Gastroesophageal sphincter (tissue), 3 donors: ENCODE measurements at regions not wholly inside any gene's neighbourhood (a gene's known extent, or its start where the extent isn't known, plus 50 kb on each side); places are given as distances from the start of the nearest gene placed in this dataset.

Source experiments
- POLR2A ChIP-seq, 2 donors: fragments of 450-650 bp; IDR thresholded peaks; one replicate each; pipeline ENCODE4 v1.6.1; 2017; ENCODE audit warnings: antibody characterized with exemption in 2 of 2, mild to moderate bottlenecking in 2 of 2, moderate library complexity in 1 of 2
- POLR2AphosphoS5 ChIP-seq: sonication (generic); formaldehyde crosslinking; IDR thresholded peaks from one replicate; pipeline ENCODE4 v1.6.1; 2017; ENCODE audit warnings: antibody characterized with exemption
- TF ChIP-seq, protein P1 (sequence below), 4 experiments: fragments of 200-600 bp in 2 of 4; fragments of 450-650 bp in 2 of 4; sonication (generic) in 1 of 4; IDR thresholded peaks; one replicate each; pipeline ENCODE4 v1.5.1; 2017 to 2019; ENCODE audit warnings: antibody characterized with exemption in 4 of 4, mild to moderate bottlenecking in 2 of 4, moderate library complexity in 2 of 4

DNA sequence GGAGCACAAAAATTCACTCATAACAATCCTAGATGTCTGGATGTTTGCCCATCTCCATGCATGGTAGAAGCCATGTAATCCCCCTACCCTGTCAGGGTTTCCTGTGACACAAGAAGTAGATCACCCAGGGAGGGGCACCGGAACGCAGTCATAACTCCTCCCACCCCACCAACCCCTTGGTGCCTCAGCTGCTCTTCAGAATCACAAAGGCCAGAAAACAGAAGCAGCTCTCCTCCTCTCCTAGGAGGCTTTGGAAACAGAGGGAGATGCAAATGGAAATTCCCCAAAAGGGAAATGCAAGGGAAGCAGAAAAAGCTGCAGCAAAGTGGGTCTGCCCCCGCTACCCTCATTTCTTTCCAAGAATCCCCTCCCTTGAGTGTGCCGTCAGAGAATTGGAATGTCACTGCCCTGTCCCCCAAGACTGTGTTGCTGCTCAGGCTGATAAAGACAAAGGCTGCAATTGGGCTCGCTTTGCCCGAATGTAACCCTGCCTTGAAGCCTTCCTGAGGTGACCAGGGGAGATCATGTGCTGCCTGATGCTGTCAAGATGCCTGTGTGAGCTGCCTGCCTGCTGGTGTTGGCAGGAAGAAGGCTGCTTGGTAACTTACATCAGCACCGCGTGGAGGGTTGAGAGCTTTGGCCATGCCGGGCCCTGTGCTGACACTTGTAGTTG is 65.5 kb upstream of the ABCA1 start:
- no peak for TF ChIP-seq POLR2A (IDR thresholded peaks at IDR 0.05)
- TF ChIP-seq, protein P1, sequence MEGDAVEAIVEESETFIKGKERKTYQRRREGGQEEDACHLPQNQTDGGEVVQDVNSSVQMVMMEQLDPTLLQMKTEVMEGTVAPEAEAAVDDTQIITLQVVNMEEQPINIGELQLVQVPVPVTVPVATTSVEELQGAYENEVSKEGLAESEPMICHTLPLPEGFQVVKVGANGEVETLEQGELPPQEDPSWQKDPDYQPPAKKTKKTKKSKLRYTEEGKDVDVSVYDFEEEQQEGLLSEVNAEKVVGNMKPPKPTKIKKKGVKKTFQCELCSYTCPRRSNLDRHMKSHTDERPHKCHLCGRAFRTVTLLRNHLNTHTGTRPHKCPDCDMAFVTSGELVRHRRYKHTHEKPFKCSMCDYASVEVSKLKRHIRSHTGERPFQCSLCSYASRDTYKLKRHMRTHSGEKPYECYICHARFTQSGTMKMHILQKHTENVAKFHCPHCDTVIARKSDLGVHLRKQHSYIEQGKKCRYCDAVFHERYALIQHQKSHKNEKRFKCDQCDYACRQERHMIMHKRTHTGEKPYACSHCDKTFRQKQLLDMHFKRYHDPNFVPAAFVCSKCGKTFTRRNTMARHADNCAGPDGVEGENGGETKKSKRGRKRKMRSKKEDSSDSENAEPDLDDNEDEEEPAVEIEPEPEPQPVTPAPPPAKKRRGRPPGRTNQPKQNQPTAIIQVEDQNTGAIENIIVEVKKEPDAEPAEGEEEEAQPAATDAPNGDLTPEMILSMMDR (IDR thresholded peaks at IDR 0.05): no peak
- TF ChIP-seq POLR2AphosphoS5: peak; percentile 86
